ENCODE measurements at regions not wholly inside any gene's neighbourhood (a gene's known extent, or its start where the extent isn't known, plus 50 kb on each side); places are given as distances from the start of the nearest gene placed in this dataset.

DNA sequence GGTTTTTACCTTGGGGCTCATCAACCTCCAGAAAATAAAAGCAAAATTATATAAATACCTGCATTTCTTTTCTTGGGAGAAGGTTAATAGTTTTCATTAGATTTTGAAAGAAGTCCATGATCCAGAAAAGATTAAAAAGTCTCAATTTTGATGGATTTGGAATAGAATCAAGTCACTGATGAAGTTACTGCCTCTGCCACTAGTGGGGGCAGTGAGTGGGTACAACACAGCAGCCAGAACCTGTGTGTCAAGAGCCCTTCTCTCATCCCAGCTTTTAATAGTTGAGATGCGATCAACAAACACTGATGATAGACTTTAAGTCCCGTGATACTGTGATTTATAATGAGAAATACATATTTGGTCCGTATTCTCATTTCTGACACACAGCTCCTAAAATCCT, 686.7 kb downstream of the DIAPH3 start (continued):
- TF ChIP-seq, protein P1, sequence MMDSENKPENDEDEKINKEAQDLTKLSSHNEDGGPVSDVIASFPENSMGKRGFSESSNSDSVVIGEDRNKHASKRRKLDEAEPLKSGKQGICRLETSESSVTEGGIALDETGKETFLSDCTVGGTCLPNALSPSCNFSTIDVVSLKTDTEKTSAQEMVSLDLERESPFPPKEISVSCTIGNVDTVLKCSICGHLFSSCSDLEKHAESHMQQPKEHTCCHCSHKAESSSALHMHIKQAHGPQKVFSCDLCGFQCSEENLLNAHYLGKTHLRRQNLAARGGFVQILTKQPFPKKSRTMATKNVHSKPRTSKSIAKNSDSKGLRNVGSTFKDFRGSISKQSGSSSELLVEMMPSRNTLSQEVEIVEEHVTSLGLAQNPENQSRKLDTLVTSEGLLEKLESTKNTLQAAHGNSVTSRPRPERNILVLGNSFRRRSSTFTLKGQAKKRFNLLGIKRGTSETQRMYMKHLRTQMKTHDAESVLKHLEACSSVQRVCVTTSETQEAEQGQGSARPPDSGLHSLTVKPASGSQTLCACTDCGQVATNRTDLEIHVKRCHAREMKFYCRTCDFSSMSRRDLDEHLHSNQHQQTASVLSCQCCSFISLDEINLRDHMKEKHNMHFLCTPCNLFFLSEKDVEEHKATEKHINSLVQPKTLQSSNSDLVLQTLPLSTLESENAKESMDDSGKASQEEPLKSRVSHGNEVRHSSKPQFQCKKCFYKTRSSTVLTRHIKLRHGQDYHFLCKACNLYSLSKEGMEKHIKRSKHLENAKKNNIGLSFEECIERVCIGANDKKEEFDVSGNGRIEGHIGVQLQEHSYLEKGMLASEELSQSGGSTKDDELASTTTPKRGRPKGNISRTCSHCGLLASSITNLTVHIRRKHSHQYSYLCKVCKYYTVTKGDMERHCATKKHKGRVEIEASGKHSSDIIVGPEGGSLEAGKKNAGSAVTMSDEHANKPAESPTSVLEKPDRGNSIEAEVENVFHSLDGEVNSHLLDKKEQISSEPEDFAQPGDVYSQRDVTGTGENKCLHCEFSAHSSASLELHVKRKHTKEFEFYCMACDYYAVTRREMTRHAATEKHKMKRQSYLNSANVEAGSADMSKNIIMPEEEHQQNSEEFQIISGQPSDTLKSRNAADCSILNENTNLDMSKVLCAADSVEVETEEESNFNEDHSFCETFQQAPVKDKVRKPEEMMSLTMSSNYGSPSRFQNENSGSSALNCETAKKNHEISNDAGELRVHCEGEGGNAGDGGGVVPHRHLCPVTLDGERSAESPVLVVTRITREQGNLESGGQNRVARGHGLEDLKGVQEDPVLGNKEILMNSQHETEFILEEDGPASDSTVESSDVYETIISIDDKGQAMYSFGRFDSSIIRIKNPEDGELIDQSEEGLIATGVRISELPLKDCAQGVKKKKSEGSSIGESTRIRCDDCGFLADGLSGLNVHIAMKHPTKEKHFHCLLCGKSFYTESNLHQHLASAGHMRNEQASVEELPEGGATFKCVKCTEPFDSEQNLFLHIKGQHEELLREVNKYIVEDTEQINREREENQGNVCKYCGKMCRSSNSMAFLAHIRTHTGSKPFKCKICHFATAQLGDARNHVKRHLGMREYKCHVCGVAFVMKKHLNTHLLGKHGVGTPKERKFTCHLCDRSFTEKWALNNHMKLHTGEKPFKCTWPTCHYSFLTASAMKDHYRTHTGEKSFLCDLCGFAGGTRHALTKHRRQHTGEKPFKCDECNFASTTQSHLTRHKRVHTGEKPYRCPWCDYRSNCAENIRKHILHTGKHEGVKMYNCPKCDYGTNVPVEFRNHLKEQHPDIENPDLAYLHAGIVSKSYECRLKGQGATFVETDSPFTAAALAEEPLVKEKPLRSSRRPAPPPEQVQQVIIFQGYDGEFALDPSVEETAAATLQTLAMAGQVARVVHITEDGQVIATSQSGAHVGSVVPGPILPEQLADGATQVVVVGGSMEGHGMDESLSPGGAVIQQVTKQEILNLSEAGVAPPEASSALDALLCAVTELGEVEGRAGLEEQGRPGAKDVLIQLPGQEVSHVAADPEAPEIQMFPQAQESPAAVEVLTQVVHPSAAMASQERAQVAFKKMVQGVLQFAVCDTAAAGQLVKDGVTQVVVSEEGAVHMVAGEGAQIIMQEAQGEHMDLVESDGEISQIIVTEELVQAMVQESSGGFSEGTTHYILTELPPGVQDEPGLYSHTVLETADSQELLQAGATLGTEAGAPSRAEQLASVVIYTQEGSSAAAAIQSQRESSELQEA (CRISPR knock-in tag; IDR thresholded peaks at IDR 0.05; ENCODE audit: not compliant biosample characterization), result no peak
- TF ChIP-seq ZNF263 (CRISPR knock-in tag; IDR thresholded peaks at IDR 0.05), result no peak
- TF ChIP-seq FOXP1 (IDR thresholded peaks at IDR 0.05), result no peak
- TF ChIP-seq FOXP1 (CRISPR knock-in tag; IDR thresholded peaks at IDR 0.05), result no peak
- TF ChIP-seq MED13 (CRISPR knock-in tag; IDR thresholded peaks at IDR 0.05), result no peak
- no peak for TF ChIP-seq EZH2 (conservative IDR thresholded peaks at IDR 0.05; ENCODE audit: low read depth, low read length)
- no peak for TF ChIP-seq DMAP1 (CRISPR knock-in tag; IDR thresholded peaks at IDR 0.05)
- peak; percentile 42; the same call in 1 of the 2 replicates for TF ChIP-seq SMC3 (IDR thresholded peaks at IDR 0.05; ENCODE audit: low read length)
- TF ChIP-seq SAFB2 (CRISPR knock-in tag; IDR thresholded peaks at IDR 0.05; ENCODE audit: borderline replicate concordance, low read depth), result no peak
- TF ChIP-seq, protein P2, sequence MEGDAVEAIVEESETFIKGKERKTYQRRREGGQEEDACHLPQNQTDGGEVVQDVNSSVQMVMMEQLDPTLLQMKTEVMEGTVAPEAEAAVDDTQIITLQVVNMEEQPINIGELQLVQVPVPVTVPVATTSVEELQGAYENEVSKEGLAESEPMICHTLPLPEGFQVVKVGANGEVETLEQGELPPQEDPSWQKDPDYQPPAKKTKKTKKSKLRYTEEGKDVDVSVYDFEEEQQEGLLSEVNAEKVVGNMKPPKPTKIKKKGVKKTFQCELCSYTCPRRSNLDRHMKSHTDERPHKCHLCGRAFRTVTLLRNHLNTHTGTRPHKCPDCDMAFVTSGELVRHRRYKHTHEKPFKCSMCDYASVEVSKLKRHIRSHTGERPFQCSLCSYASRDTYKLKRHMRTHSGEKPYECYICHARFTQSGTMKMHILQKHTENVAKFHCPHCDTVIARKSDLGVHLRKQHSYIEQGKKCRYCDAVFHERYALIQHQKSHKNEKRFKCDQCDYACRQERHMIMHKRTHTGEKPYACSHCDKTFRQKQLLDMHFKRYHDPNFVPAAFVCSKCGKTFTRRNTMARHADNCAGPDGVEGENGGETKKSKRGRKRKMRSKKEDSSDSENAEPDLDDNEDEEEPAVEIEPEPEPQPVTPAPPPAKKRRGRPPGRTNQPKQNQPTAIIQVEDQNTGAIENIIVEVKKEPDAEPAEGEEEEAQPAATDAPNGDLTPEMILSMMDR (CRISPR knock-in tag; IDR thresholded peaks at IDR 0.05), result peak; percentile 35
- TF ChIP-seq ZNF17 (CRISPR knock-in tag; IDR thresholded peaks at IDR 0.05), result no peak

Measured in HepG2 (cell line).